AG09319 (cell line): ENCODE measurements at regions not wholly inside any gene's neighbourhood (a gene's known extent, or its start where the extent isn't known, plus 50 kb on each side); places are given as distances from the start of the nearest gene placed in this dataset.
A peak's percentile ranks its signal among the peaks of the same experiment; 100 is the strongest.
"Not testable (repeated sequence)": the region's sequence is repeated elsewhere in the genome, so short reads cannot be mapped to it uniquely, and the experiment has no call there.

Experiments used
- DNase-seq: peaks from one replicate; pipeline ENCODE4 v3.0.0-alpha.2; 2010; ENCODE audit warnings: low read depth; ENCODE audit errors: extremely low read depth
- TF ChIP-seq, protein P1 (sequence below): IDR thresholded peaks from 2 replicates; pipeline ENCODE4 v1.5.1; 2011; ENCODE audit warnings: low read depth, mild to moderate bottlenecking, inconsistent platforms, low read length, moderate library complexity

DNA sequence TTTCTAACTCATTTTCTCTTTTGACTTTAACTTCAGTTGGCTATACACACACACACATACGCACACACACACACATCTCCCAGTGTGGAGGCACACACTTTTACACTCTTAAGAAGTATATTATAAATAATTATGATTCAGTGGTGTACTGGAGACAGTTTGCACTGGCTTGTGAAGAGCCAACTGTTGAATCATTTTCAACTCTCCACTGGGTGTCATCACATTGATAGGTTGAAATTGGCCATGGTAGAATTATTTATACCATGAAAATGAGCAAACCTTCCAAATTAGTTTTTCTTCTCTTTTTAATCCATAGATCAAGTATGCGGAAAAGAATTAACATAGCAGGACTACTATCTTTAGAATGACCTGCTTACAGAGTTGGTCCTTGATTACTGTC lies 407.1 kb downstream of the BMP2 start:
- TF ChIP-seq, protein P1, sequence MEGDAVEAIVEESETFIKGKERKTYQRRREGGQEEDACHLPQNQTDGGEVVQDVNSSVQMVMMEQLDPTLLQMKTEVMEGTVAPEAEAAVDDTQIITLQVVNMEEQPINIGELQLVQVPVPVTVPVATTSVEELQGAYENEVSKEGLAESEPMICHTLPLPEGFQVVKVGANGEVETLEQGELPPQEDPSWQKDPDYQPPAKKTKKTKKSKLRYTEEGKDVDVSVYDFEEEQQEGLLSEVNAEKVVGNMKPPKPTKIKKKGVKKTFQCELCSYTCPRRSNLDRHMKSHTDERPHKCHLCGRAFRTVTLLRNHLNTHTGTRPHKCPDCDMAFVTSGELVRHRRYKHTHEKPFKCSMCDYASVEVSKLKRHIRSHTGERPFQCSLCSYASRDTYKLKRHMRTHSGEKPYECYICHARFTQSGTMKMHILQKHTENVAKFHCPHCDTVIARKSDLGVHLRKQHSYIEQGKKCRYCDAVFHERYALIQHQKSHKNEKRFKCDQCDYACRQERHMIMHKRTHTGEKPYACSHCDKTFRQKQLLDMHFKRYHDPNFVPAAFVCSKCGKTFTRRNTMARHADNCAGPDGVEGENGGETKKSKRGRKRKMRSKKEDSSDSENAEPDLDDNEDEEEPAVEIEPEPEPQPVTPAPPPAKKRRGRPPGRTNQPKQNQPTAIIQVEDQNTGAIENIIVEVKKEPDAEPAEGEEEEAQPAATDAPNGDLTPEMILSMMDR: no peak
- DNase-seq: no peak

DNA sequence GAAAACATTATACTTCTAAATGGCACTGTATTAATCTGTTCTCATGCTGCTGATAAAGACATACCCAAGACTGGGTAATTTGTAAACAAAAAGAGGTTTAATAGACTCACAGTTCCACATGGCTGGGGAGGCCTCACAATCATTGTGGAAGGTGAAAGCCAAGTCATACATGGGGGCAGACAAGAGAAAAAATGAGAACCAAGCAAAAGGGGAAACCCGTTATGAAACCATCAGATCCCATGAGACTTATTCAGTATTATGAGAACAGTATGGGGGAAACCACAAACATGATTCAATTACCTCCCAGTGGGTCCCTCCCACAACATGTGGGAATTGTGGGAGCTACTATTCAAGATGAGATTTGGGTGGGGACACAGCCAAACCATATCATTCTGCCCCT lies 408.3 kb downstream of the BMP2 start:
- not testable (repeated sequence) for DNase-seq

DNA sequence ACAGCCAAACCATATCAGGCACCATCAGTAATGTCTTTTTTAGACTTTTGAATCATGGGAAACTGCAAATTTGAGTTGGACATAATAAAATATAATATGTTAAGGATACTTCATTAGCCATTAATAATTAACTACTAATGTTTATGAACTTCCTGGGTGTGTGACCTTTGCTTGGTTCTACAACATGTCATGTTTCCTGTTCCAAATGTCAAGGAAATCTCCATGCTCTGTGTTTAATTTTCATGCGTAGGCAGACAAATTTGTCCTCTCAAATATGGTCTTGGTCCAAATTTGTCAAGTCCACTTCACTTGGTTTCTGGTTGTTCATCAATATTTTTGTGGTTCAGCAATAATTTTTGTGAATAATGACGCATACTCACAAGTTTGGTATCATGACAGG lies 410.5 kb downstream of the BMP2 start:
- TF ChIP-seq, protein P1: no peak
- DNase-seq: no peak

DNA sequence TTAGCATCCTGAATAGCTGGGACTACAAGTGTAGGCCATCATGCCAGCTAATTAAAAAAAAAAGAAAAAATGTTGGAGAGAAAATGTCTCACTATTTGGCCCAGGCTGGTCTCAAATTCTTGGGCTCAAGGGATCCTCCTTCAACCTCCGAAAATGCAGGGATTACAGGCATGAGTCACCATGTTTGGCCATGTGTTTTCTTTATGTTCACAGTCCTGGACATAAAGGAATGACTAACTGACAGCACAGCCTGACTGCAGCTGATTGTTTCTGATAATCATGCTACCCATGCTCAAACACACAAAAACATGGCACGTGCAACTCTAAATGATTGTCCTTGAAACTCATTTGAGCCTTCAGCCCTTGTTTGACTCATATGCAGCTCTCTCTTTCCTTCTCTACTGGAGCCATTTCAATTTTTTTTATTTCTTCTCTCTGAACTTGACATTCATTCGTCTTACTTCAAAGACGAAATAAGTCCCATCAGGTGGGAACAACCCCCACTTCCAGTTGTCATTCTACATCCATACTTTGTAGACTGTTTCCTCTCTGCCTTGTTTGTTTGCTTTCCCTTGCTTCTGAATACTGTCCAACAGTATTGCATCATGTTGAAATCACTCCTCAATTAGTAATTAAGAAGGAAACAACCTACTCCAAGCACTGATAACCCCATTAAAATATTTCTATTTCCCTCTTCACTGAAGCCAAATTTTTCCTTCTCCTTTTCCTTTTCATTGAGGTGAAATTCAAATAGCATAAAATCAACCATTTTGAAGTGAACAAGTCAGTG lies 413.0 kb downstream of the BMP2 start:
- DNase-seq: no peak
- TF ChIP-seq, protein P1: no peak

DNA sequence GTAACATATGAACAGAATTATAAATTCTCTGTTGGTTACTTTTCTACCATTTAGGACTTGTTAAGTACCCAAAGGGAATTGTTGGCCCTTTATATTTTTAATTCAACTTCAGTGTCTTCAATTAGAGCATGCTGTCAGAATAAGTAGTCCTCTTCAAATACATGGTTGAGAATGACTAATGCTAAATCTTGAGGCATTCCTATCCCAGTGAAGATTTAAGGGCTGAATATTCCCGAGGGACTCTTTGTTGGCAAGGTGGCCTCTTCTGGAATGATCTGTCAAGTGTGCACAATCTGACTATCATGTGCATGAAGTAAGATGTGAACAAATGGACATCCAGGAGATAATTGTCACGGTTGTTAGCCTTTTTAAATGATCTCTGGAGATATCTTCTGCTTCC lies 421.7 kb downstream of the BMP2 start:
- DNase-seq: no peak
- TF ChIP-seq, protein P1: no peak

DNA sequence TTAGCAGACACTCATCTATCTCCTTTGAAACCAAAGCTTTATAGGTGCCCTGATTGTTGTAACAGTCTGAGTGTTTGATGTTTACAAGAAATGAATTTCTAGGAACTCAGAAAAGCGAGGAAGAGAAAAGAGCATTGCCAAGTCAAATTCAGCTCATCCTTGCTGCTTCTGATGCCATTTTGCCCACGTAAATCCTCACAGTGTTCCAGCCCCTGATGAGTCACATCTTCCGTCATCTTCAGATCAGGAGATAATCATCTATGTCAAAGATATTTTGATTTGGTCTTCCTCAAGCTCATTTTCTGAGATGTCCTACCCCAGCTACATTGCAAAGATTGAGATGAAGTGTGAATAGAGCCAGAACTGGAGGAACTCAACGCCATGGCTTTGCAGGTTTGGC lies 426.2 kb downstream of the BMP2 start:
- TF ChIP-seq, protein P1: no peak
- DNase-seq: no peak

DNA sequence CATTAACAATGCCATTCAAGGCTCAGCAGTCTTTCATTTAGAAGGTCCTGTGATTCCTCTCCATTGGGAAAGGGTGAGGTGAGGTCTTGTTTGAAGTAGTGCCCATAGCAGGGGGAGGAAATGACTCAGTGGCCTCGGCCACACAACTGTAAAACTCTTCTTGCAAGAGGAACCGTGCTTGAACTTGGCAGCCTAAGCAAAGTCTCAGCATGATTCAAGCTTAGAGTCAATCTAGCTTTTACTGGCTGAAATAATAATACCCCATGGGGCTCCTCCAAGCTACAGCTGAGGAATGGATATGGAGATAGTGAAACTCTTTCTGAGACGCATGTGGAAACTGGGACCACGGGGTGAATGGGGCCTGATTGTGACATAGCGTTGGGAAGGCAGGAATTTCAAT lies 428.2 kb downstream of the BMP2 start:
- TF ChIP-seq, protein P1: no peak
- DNase-seq: peak; percentile 43

DNA sequence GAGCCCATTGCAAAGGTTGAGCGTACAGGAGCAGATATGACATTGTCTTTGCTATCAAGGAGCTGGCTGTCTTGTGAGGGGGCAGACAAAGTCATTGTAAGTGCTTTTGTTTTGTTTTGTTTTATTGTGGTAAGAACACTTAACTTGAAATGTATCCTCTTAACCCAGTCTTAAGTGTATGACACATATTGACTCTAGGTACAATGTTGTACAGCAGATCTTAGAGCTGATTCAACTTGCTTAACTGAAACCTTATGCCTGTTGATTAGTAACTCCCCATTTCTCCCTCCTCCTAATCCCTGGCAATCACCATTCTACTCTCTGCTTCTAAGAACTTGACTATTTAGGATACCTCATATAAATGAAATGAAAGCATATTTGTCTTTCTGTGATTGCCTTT lies 429.0 kb downstream of the BMP2 start:
- DNase-seq: peak; percentile 42
- TF ChIP-seq, protein P1: no peak
